Urinary bladder (tissue), 3 donors: ENCODE measurements at regions not wholly inside any gene's neighbourhood (a gene's known extent, or its start where the extent isn't known, plus 50 kb on each side); places are given as distances from the start of the nearest gene placed in this dataset.

Experiments used
- DNase-seq: peaks from one replicate; pipeline ENCODE4 v3.0.0-alpha.2; 2015; ENCODE audit errors: extremely low spot score
- H3K27ac ChIP-seq: one replicate; pipeline ENCODE4 v1.5.1; 2013; ENCODE audit warnings: low read depth, mild to moderate bottlenecking, moderate library complexity
- H3K36me3 ChIP-seq: one replicate; pipeline ENCODE4 v1.6.1; 2013; ENCODE audit warnings: mild to moderate bottlenecking, moderate library complexity; ENCODE audit not compliant: insufficient read depth
- H3K4me1 ChIP-seq: one replicate; pipeline ENCODE4 v1.6.1; 2013; ENCODE audit warnings: mild to moderate bottlenecking, moderate library complexity; ENCODE audit not compliant: insufficient read depth
- H3K4me3 ChIP-seq: one replicate; pipeline ENCODE4 v1.5.1; 2013; ENCODE audit warnings: low read depth, low read length
- WGBS: extraction: QIAGEN DNeasy Blood & Tissue Kit; methylation state at CpG from one replicate; pipeline ENCODE4 v1.1.7; 2013; 5-methylcytosine and 5-hydroxymethylcytosine counted together
- donor health status: healthy with polysubstance abuse.
- donor health status: healthy.

DNA sequence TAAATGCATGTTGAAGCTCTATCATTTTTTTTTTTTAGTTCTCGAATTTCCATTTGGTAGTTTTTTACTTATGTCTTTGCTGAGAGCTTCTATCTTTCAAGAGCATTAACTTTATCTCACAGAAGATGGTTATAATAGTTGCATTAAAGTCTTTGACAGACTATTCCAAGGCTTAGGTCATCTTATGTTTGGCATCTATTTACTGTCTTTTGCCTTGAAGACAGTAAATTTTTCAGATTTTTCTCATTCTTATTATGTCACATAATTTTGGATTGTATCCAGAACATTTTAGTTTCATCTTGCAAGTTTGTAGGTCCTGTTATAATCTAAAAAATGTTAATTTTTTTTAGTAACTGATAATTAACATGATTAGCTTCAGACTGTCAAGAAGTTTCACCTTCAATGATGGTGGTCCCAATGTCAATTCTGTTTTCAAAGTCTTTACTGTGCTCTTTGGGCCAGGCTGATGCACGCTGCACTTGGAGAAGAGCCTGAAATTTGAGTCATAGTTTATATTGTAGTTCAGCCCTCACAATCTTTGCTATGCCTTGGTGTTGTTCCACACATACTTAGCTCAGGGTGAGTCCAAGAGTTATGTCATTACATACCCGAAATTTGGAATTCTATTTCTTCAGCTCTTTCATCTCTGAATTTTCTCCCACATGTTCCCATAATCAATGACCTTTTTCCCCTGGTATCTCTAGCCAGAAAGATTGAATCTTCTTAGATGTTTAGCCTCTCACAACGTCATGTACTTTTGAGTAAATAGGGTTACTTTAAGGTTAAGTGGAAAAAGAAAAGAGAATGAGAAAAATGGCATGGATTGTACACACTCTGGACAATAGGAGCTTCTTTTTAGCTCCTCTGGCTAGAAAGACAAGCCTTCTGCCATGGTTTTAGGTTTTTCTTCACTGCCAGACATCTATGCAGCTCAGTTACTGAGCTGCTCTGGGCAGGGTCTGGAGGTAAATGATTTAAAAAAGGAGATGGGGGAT lies 110.3 kb upstream of the BTBD3 start:
- Histone ChIP-seq H3K27ac (no peak overlapping the region), H3K4me1 (no peaks in the 10 kb centered on the region), H3K4me3 (no peak overlapping the region), H3K36me3 (no peaks in the 10 kb centered on the region)
- 22% methylated on average over 4 of the region's 4 CpGs for WGBS
- no peak for DNase-seq

- H3K36me3 ChIP-seq: no peaks in the 10 kb centered on the region
- WGBS: 67% methylated on average over 5 of the region's 5 CpGs
- DNase-seq: no peak
- no peak overlapping the region for H3K4me3 ChIP-seq
- H3K4me1 ChIP-seq: no peaks in the 10 kb centered on the region
- H3K27ac ChIP-seq: no peak overlapping the region
These were observed 108.9 kb upstream of the BTBD3 start for GRCh38 chr20:11808841-11809240.

DNA sequence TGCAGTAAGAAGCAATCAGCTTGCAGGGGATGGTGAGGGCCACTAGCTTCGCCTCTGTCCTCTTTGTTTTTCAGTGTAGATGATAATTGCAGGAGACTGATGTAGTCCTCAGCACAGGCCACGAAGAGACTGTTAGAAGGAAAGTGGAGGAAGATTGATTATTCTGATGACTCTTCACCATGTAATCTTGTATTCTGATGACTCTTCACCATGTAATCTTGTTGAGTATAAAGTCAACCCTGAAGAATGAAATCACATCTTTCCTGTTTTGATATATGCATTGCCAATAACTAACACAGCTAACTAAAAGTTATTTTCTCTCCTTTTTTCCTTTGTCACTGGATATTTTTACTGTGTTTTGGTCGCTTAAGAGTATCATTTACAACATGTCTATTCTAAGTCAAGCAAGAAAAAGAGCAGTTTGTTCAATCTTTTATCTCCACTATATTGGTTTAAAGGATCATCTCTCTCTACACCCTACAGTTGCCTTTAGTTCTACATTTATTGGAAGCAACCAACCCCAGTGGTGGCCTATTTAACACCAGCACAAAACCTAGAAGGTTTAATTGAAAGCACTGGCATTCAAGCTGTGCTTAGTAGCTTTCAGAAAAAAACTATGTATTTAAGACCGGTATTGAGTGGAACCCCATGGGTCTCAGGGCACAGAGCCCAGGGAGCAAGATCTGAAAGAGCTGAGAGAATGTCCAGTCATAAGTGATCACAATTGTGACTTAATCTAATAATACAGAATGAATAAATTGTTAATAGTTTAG lies 107.2 kb upstream of the BTBD3 start:
- Histone ChIP-seq H3K36me3 (no peaks in the 10 kb centered on the region), H3K27ac (no peak overlapping the region), H3K4me1 (no peaks in the 10 kb centered on the region), H3K4me3 (no peak overlapping the region)
- DNase-seq: no peak
- WGBS: 39% methylated on average over 4 of the region's 4 CpGs

- Histone ChIP-seq H3K36me3 (no peaks in the 10 kb centered on the region), H3K27ac (no peak overlapping the region), H3K4me3 (no peak overlapping the region), H3K4me1 (no peaks in the 10 kb centered on the region)
- 93% methylated on average over 14 of the region's 14 CpGs for WGBS
- no peak for DNase-seq
These were observed 104.4 kb upstream of the BTBD3 start for GRCh38 chr20:11813106-11813890.

- Histone ChIP-seq H3K4me3 (no peak overlapping the region), H3K27ac (no peak overlapping the region), H3K36me3 (no peaks in the 10 kb centered on the region), H3K4me1 (no peaks in the 10 kb centered on the region)
- DNase-seq: no peak
- 94% methylated on average over 3 of the region's 3 CpGs for WGBS
These were observed 103.4 kb upstream of the BTBD3 start for GRCh38 chr20:11814267-11814666.

- WGBS: 98% methylated on average over 1 of the region's 1 CpG
These were observed 96.9 kb upstream of the BTBD3 start for GRCh38 chr20:11820838-11821237.

DNA sequence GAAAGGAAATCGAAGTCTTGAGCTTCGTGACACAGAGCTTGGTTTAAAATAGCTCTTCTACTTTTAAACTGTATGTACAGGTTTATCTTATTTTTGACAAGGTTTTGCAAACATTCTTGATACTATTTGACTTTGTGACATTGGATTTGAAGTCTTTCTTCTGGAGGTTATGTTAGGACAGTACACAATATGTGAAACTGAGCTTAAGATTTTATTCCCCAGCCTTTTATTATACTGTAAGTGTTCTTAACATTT lies 95.2 kb upstream of the BTBD3 start:
- Histone ChIP-seq H3K36me3 (no peaks in the 10 kb centered on the region), H3K4me1 (no peaks in the 10 kb centered on the region), H3K27ac (no peak overlapping the region), H3K4me3 (no peak overlapping the region)
- no peak for DNase-seq
- WGBS: 11% methylated on average over 2 of the region's 2 CpGs

More at GRCh38 chr20:11820838-11821237, 96.9 kb upstream of the BTBD3 start:
- Histone ChIP-seq H3K4me1 (no peaks in the 10 kb centered on the region), H3K27ac (no peak overlapping the region), H3K36me3 (no peaks in the 10 kb centered on the region), H3K4me3 (no peak overlapping the region)
- no peak for DNase-seq

- H3K4me3 ChIP-seq: no peak overlapping the region
- no peaks in the 10 kb centered on the region for H3K4me1 ChIP-seq
- no peak for DNase-seq
- WGBS: 87% methylated on average over 4 of the region's 4 CpGs
- no peaks in the 10 kb centered on the region for H3K36me3 ChIP-seq
- H3K27ac ChIP-seq: no peak overlapping the region
These were observed 91.4 kb upstream of the BTBD3 start for GRCh38 chr20:11826334-11826733.

DNA sequence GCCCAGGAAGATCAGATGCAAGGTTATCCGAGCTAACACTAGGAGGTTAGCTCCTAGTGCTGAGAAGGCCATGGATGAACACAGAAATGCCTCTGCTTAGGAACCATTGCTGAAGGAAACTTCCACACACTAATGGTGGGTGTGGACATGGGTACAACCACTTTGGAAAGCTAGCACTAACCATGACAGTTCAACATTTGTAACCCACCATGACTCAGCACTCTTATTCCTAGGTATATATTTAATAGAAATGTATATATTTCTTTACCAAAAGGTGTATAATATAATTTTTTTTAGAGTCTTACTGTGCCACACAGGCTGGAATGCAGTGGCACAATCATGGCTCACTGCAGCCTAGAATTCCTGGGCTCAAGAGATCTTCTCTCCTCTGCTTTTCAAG lies 85.3 kb upstream of the BTBD3 start:
- WGBS: 97% methylated on average over 1 of the region's 1 CpG
- Histone ChIP-seq H3K4me1 (no peaks in the 10 kb centered on the region), H3K4me3 (no peak overlapping the region)

DNA sequence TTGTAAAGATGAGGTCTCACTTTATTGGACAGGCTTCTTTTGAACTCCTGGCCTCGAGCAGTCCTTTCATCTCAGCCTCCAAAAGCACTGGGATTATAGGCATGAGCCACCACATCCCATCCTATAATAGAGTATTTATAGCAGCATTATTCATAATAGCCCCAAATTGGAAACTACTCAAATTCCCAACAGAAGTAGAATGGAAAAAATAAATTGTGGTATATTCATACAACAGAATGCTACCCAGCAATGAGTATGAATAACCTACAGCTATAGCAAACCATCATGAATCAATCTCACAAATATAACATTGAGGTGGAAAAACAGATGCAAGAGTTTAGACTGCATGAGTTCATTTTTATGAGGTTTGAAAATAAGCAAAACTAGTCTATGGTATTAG lies 84.8 kb upstream of the BTBD3 start:
- DNase-seq: no peak
- 0% methylated on average over 1 of the region's 1 CpG for WGBS
- Histone ChIP-seq H3K4me3 (no peak overlapping the region), H3K27ac (no peak overlapping the region), H3K36me3 (no peaks in the 10 kb centered on the region), H3K4me1 (no peaks in the 10 kb centered on the region)

More for the DNA sequence above, 85.3 kb upstream of the BTBD3 start:
- no peak for DNase-seq
- Histone ChIP-seq H3K36me3 (no peaks in the 10 kb centered on the region), H3K27ac (no peak overlapping the region)

DNA sequence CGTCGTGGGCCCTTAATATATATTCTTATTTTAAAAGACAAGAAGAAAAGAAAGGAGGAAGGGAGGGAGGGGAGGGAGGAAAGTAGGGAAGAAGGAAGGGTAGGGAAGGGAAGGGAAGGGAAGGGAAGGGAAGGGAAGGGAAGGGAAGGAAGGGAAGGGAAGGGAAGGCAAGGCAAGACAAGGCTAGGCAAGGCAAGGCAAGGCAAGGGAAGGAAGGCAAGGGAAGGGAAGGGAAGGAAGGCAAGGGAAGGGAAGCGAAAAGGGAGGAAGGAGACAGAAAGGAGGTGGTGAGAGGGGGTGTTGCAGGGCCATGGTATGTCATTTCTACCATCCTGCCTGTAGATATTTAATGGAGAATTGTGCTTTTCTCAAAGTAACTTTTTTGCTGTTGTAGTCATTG lies 83.9 kb upstream of the BTBD3 start:
- Histone ChIP-seq H3K36me3 (no peaks in the 10 kb centered on the region), H3K4me1 (no peaks in the 10 kb centered on the region), H3K4me3 (no peak overlapping the region), H3K27ac (no peak overlapping the region)
- DNase-seq: no peak
- 87% methylated on average over 3 of the region's 3 CpGs for WGBS

- H3K4me3 ChIP-seq: no peak overlapping the region
- WGBS: 79% methylated on average over 4 of the region's 4 CpGs
- no peaks in the 10 kb centered on the region for H3K36me3 ChIP-seq
- no peak overlapping the region for H3K27ac ChIP-seq
- no peak for DNase-seq
- H3K4me1 ChIP-seq: no peaks in the 10 kb centered on the region
These were observed 79.5 kb upstream of the BTBD3 start for GRCh38 chr20:11838076-11838636.

GRCh38 chr20:11841972-11842461 lies 75.7 kb upstream of the BTBD3 start:
- 95% methylated on average over 3 of the region's 3 CpGs for WGBS
- no peak overlapping the region for H3K27ac ChIP-seq
- no peaks in the 10 kb centered on the region for H3K36me3 ChIP-seq
- no peak for DNase-seq
- H3K4me3 ChIP-seq: no peak overlapping the region
- no peaks in the 10 kb centered on the region for H3K4me1 ChIP-seq
